ENCODE measurements at regions not wholly inside any gene's neighbourhood (a gene's known extent, or its start where the extent isn't known, plus 50 kb on each side); places are given as distances from the start of the nearest gene placed in this dataset.

GRCh38 chr9:30851600-30851999 lies 1532.8 kb upstream of the ACO1 start:
- no peak for ATAC-seq (ENCODE audit: low read depth)
- H3K27ac ChIP-seq (ENCODE audit: insufficient read depth, low read length), result no peak overlapping the region
- POLR2A ChIA-PET (ENCODE audit: unreplicated experiment), result no interaction called here

More at GRCh38 chr9:30851600-30851999, 1532.8 kb upstream of the ACO1 start:
- Histone ChIP-seq H3K23ac (ENCODE audit: low read depth, low read length) (no peak overlapping the region), H2BK20ac (ENCODE audit: low read depth, low read length) (no peak overlapping the region), H3K79me1 (ENCODE audit: low read depth in 1 of 2, low read length in 2 of 2) (no peaks in the 10 kb centered on the region), H2AFZ (replicated peaks; ENCODE audit: low read length, poor library complexity) (no peak overlapping the region), H3K4me1 (ENCODE audit: control insufficient read depth, insufficient read depth, low read length) (no peaks in the 10 kb centered on the region), H2AK5ac (ENCODE audit: low read depth, low read length) (no peak overlapping the region), H4K91ac (ENCODE audit: insufficient read depth, low read depth, low read length) (no peak overlapping the region), H3K9me3 (ENCODE audit: control insufficient read depth, insufficient read depth, low read length) (peaks cover 6% of the 10 kb centered on the region; the same call in 1 of the 2 replicates), H4K5ac (ENCODE audit: low read depth, low read length) (no peak overlapping the region), H2BK120ac (ENCODE audit: low read depth, low read length) (no peak overlapping the region), H3K4me2 (ENCODE audit: low read depth, low read length) (no peak overlapping the region), H3K4me3 (ENCODE audit: insufficient read depth, low read depth, low read length) (no peak overlapping the region), H4K20me1 (ENCODE audit: insufficient read depth, low read length) (no peaks in the 10 kb centered on the region), H2BK15ac (ENCODE audit: low read depth, low read length) (no peak overlapping the region), H3K56ac (ENCODE audit: extremely low read depth, insufficient read depth, low read length) (no peak overlapping the region), H3K36me3 (ENCODE audit: control insufficient read depth, insufficient read depth, low read length) (no peaks in the 10 kb centered on the region), H3K14ac (replicated peaks; ENCODE audit: low read depth, low read length) (no peak overlapping the region), H3K4ac (ENCODE audit: low read depth, low read length) (no peak overlapping the region), H2BK5ac (ENCODE audit: low read depth, low read length, poor library complexity, severe bottlenecking) (no peak overlapping the region), H3K27me3 (ENCODE audit: control insufficient read depth, insufficient read depth, low read length) (no peaks in the 10 kb centered on the region), H2AK9ac (replicated peaks; ENCODE audit: low read depth, low read length, poor library complexity) (no peak overlapping the region), H3K18ac (ENCODE audit: low read depth, low read length) (no peak overlapping the region), H3K9ac (ENCODE audit: low read depth, low read length) (no peak overlapping the region), H3K9me1 (ENCODE audit: insufficient read depth, low read length) (no peaks in the 10 kb centered on the region), H4K8ac (ENCODE audit: low read depth in 2 of 2, low read length in 2 of 2) (no peak overlapping the region)
- DNase-seq, result no peak
- CTCF ChIA-PET, result no interaction called here
- in situ Hi-C loops (cut with MboI; ENCODE audit: low sequenced_read_pairs), result no loop called here
- intact Hi-C loops (cut with micrococcal nuclease), result no loop called here
- dilution Hi-C loops (cut with HindIII; ENCODE audit: low sequenced_read_pairs, unreplicated experiment), result no loop called here
- BruUV-seq (replicated peaks), result no TSS peak
- no peak for TF ChIP-seq CEBPB (IDR thresholded peaks at IDR 0.05; ENCODE audit: low read depth, low read length)
- TF ChIP-seq RCOR1 (IDR thresholded peaks at IDR 0.05; ENCODE audit: insufficient replicate concordance, low read length), result no peak
- no peak for TF ChIP-seq CTCF (conservative IDR thresholded peaks at IDR 0.05; ENCODE audit: low read depth, low read length)
- TF ChIP-seq FOS (IDR thresholded peaks at IDR 0.05; ENCODE audit: low read depth, low read length), result no peak
- no peak for TF ChIP-seq CHD1 (IDR thresholded peaks at IDR 0.05; ENCODE audit: low read depth, low read length)
